NCI-H2081 (cell line): ENCODE measurements at regions not wholly inside any gene's neighbourhood (a gene's known extent, or its start where the extent isn't known, plus 50 kb on each side); places are given as distances from the start of the nearest gene placed in this dataset.

Experiments
- DNase-seq, 2 experiments: peaks; one replicate each; lab custom pipeline; 2025; lab: John Stamatoyannopoulos, UW

GRCh38 chr2:18787726-18788125 is 198.4 kb upstream of the NT5C1B start:
- no peak for DNase-seq

GRCh38 chr2:18784245-18784644 is 194.9 kb upstream of the NT5C1B start:
- DNase-seq: no peak

GRCh38 chr2:18781541-18782280 is 192.3 kb upstream of the NT5C1B start:
- no peak for DNase-seq

GRCh38 chr2:18777250-18777812 is 188.0 kb upstream of the NT5C1B start:
- peak; percentile 19 to 51 for DNase-seq

- no peak for DNase-seq
Observed at GRCh38 chr2:18771212-18771611, 181.8 kb upstream of the NT5C1B start.

- DNase-seq: no peak
Observed at GRCh38 chr2:18763338-18763737, 174.0 kb upstream of the NT5C1B start.

GRCh38 chr2:18762667-18763066 is 173.3 kb upstream of the NT5C1B start:
- no peak for DNase-seq

- no peak for DNase-seq
Observed at GRCh38 chr2:18754286-18754685, 164.9 kb upstream of the NT5C1B start.

- no peak for DNase-seq
Observed at GRCh38 chr2:18753722-18754121, 164.4 kb upstream of the NT5C1B start.

GRCh38 chr2:18752667-18753422 is 163.5 kb upstream of the NT5C1B start:
- DNase-seq: peak in 1 of 2 experiments; percentile 20

- DNase-seq: peak in 1 of 2 experiments; percentile 5
Observed at GRCh38 chr2:18752022-18752493, 162.7 kb upstream of the NT5C1B start.

GRCh38 chr2:18750672-18751554 is 161.5 kb upstream of the NT5C1B start:
- no peak for DNase-seq

GRCh38 chr2:18749912-18750526 is 160.7 kb upstream of the NT5C1B start:
- DNase-seq: peak; percentile 42 to 53

- no peak for DNase-seq
Observed at GRCh38 chr2:18745431-18746272, 156.3 kb upstream of the NT5C1B start.

GRCh38 chr2:18741895-18742732 is 152.7 kb upstream of the NT5C1B start:
- no peak for DNase-seq

- no peak for DNase-seq
Observed at GRCh38 chr2:18741191-18741590, 151.8 kb upstream of the NT5C1B start.

GRCh38 chr2:18740474-18740881 is 151.1 kb upstream of the NT5C1B start:
- DNase-seq: no peak

GRCh38 chr2:18731666-18732065 is 142.3 kb upstream of the NT5C1B start:
- no peak for DNase-seq

- DNase-seq: no peak
Observed at GRCh38 chr2:18724371-18725145, 135.2 kb upstream of the NT5C1B start.
